ENCODE measurements at regions not wholly inside any gene's neighbourhood (a gene's known extent, or its start where the extent isn't known, plus 50 kb on each side); places are given as distances from the start of the nearest gene placed in this dataset.

GRCh38 chr2:149661844-149662243, 74.3 kb upstream of the MMADHC start:
- TF ChIP-seq CTCF (conservative IDR thresholded peaks at IDR 0.05; ENCODE audit: low read length): no peak
- TF ChIP-seq EZH2phosphoT487 (IDR thresholded peaks at IDR 0.05; ENCODE audit: borderline replicate concordance): no peak

Measured in Loucy (cell line).